Keratinocyte (primary cell): ENCODE measurements at regions not wholly inside any gene's neighbourhood (a gene's known extent, or its start where the extent isn't known, plus 50 kb on each side); places are given as distances from the start of the nearest gene placed in this dataset.

Source experiments
- EZH2 ChIP-seq: IDR thresholded peaks from one replicate; pipeline ENCODE4 v1.6.1; 2012; ENCODE audit warnings: inconsistent platforms, mild to moderate bottlenecking, low read length, moderate library complexity
- TF ChIP-seq, protein P1 (sequence below), 3 experiments: IDR thresholded peaks in 1 of 3; conservative IDR thresholded peaks in 1 of 3; optimal IDR thresholded peaks in 1 of 3; 2 replicates in 2 of 3; 3 replicates in 1 of 3; pipeline versions ENCODE3 to v1.5.1; 2011; ENCODE audit warnings: low read length in 3 of 3, mild to moderate bottlenecking in 3 of 3, moderate library complexity in 2 of 3, control low read depth in 1 of 3, inconsistent platforms in 1 of 3; ENCODE audit not compliant: insufficient read depth in 2 of 3; ENCODE audit errors: extremely low read depth in 1 of 3

DNA sequence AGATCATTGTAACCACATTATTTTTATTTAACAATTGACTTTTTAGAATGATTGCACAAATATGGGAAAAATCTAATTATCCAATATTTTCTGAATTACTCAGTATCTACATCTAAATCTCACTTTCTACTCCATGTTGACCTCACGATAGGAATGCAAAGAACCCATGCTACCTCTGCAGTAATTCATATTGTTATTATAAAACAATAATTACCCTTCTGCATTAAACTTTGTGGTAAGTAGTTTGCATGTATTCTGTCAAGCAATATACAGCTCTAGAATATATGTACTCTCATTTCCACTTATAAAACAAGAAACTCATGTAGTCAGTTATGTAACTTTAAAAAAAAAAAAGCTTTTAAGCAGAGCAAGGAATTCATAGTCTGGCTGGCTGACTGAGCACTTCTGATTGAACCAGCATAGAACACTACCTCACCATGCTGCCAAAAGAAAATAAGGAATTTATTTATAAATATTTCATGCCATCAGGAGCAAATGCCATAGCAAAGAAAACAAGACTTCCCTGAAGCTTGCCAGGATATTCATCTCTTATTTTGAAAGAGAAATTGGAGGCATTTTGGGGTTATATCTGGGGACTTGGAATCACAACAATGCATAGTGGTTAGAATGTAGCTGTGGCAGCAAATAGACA lies 895.7 kb downstream of the XPNPEP1 start:
- TF ChIP-seq, protein P1, sequence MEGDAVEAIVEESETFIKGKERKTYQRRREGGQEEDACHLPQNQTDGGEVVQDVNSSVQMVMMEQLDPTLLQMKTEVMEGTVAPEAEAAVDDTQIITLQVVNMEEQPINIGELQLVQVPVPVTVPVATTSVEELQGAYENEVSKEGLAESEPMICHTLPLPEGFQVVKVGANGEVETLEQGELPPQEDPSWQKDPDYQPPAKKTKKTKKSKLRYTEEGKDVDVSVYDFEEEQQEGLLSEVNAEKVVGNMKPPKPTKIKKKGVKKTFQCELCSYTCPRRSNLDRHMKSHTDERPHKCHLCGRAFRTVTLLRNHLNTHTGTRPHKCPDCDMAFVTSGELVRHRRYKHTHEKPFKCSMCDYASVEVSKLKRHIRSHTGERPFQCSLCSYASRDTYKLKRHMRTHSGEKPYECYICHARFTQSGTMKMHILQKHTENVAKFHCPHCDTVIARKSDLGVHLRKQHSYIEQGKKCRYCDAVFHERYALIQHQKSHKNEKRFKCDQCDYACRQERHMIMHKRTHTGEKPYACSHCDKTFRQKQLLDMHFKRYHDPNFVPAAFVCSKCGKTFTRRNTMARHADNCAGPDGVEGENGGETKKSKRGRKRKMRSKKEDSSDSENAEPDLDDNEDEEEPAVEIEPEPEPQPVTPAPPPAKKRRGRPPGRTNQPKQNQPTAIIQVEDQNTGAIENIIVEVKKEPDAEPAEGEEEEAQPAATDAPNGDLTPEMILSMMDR (optimal IDR thresholded peaks at IDR 0.05 in 1 of 3, IDR thresholded peaks at IDR 0.05 in 1 of 3, conservative IDR thresholded peaks at IDR 0.05 in 1 of 3; ENCODE audit: extremely low read depth in 1 of 3, insufficient read depth in 2 of 3, low read length in 3 of 3), result no peak
- TF ChIP-seq EZH2, result no peak
